OCI-M2 (cell line): ENCODE measurements at regions not wholly inside any gene's neighbourhood (a gene's known extent, or its start where the extent isn't known, plus 50 kb on each side); places are given as distances from the start of the nearest gene placed in this dataset.
A peak's percentile ranks its signal among the peaks of the same experiment; 100 is the strongest.
"Not testable (repeated sequence)": the region's sequence is repeated elsewhere in the genome, so short reads cannot be mapped to it uniquely, and the experiment has no call there.

Experiments
- DNase-seq: peaks from one replicate; lab custom pipeline; 2025; ENCODE audit not compliant: unreplicated experiment; lab: John Stamatoyannopoulos, UW

DNA sequence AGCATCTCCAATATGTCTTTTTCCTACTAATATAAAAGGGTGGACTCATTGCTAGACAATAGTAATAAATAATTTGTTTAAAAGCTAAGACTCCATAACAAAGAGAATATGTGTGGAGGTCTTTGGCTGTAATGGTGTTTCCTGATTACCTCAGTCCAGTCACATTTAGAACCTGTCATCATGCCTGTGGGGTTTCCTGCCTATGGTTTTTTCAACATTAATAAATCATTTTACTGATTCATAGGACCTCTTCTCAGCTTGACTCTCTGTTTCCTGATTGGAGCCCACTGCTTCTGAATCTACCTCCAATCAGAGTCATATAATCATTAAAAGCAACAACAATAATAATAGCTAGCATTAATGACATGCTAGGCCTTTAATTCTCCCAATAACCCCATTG is 52.4 kb upstream of the GNAI1 start:
- DNase-seq = no peak

DNA sequence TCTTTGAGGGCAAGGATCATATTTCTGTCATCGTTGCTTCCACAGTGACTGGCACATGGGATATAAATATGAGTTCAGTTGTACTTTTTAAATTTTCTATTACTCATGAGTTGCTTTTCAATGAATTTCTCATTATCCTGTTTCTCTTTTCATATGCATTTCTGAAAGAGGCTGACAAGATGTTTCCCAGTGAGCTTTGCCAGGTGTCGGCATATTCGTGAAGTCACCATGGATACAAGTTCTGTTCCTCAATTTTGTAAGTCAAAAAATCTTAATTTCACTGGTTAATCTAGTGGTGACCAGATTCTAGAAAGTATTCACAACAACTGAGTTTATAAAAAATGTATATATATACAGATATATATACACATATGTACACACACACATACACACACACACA is 55.7 kb upstream of the GNAI1 start:
- no peak for DNase-seq

- no peak for DNase-seq
Measured at GRCh38 chr7:80078159-80078731, 56.4 kb upstream of the GNAI1 start.

DNA sequence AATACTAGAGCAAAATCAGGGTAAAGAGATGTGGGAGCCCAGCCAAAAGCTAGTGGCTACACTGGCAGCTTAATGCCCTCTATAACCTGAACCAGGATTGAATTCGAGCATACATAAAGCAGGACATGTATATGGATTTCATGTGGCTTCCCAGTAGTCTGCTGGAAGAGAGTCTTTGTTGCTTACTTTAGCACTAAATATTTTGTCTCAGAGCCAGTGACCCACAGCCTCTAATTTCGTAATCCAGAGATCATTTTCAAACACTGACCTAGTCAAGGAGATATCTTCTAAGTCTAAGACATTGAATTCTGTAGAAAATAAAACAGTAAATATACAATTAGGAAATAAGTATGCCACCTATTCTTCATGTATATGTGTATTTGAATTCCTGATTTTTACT is 64.2 kb upstream of the GNAI1 start:
- DNase-seq = no peak

- no peak for DNase-seq
Measured at GRCh38 chr7:80066639-80067038, 68.0 kb upstream of the GNAI1 start.

- no peak for DNase-seq
Measured at GRCh38 chr7:80063834-80064233, 70.8 kb upstream of the GNAI1 start.

DNA sequence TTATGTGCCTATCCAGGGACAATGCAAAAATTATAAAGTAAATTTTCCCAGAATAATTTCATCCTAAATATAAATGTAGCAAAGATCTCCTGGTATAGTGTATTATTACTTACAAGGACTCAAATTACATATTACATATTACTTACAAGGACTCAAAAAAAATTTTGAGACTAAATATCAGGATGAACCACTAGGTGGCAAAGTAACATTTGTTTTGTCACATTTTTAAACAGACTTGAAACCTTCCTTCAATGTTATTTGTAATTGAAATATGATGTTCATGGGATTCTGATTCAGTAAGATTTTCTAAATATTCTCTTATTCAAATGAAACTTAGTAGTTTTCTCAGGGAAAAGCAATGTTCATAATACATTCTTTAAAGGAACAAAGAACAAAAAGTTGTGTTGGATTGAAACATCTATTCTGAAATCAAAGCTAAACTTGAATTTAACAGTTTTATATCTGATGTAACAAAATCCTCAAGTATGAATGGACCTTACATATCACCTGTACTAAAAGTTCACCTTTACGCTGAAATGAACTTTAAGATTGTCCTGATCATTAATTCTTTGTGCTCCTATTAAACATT is 74.3 kb upstream of the GNAI1 start:
- peak; percentile 32 for DNase-seq

DNA sequence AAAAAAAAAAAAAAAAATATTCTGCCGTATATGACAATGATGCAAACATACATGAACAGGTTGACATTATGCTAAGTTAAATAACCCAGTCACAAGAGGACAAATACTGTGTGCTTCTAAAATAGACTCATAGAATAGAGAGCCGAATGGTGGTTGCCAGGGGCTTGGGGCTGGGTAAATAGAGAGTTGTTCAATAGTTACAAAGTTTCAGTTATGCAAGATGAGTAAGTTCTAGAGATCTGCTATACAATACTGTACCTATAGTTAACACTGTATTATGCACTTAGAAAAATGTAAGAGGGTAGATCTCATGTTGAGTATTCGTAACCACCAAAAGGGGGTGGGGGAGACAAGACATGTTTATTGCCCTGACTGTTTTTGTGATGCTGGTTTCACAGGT is 77.1 kb upstream of the GNAI1 start:
- DNase-seq = no peak

DNA sequence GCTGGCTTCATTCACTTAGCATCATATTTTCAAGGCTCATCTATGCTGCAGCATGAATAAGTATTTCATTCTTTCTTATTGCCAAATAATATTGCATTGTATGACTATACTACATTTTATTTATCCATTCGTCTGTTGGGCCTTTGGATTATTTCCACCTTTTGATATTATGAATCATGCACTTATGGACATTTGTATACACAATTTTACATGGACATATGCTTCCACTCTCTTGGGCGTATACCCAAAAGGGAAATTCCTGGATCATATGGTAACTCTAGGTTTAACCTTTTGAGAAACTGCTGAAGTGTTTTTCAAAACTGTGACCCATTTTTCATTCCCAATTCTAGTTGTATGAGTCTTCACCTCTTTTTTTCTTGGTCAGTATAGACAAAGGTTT is 80.3 kb upstream of the GNAI1 start:
- no peak for DNase-seq

DNA sequence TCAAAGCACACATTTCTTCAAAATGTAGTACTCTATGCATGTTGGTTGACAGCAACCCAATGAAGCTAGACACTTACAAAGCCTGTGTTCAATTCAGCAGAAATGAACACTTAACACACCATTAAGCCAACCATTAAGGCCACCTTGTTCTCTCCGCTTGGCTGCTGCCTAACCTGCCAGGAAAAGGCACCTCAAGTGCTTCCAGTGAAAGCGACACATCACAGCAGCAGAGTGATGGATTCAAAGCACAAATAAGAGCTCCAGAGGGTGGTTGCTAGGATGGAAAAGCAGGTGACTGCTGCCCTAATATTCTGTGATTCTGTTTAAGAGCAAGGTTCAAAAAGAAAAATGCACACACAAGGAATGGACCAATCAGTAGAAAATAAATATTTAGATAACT is 81.5 kb upstream of the GNAI1 start:
- no peak for DNase-seq

DNA sequence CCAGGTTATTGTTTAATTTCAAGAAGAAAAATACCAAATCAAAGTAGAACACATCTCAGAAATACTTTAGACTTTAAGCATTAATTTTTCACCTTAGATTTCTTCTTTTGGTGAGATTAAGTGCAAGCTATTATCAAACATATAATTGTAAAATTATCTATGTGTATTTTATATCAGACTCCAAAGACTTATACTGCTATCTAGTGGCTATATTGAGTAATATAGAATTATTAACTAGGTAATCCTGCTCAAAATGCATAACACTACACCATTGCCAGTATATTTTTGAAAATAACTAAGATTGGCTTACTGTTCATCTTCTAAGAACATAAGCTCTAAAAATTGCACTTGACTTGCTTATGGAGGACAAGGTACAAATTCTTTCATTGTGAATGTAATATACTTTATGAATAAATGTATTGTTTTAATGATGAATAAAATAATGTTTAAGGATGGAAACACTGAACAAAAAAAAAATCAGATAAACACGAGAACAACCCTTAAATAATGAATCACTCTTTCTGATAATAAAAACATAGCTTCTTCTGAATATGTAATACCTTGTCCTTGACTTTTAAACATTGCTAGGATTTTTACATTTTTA is 86.7 kb upstream of the GNAI1 start:
- DNase-seq = no peak

DNA sequence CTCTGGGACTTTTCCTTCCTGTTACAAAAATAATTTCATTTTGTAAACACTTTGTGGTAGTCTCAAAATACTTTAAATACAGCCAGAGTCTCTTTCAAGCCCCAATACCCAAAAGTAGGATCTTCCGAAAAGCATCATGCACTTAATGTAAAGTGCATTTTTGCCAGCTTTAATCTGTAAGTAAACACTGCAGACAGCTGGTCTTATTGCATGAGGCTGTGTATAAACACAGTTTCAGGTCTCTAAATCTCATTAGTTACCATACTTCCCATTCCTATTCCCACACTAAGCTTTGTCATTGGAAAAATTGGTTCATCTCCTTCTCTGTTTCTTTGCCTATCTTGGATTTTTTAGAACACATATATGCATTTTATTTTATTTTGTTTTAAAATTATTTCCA is 87.6 kb upstream of the GNAI1 start:
- DNase-seq = no peak

- DNase-seq = no peak
Measured at GRCh38 chr7:80044796-80045195, 89.8 kb upstream of the GNAI1 start.

- no peak for DNase-seq
Measured at GRCh38 chr7:80040752-80041151, 93.9 kb upstream of the GNAI1 start.

- no peak for DNase-seq
Measured at GRCh38 chr7:80040335-80040734, 94.3 kb upstream of the GNAI1 start.

- no peak for DNase-seq
Measured at GRCh38 chr7:80039251-80039884, 95.3 kb upstream of the GNAI1 start.

DNA sequence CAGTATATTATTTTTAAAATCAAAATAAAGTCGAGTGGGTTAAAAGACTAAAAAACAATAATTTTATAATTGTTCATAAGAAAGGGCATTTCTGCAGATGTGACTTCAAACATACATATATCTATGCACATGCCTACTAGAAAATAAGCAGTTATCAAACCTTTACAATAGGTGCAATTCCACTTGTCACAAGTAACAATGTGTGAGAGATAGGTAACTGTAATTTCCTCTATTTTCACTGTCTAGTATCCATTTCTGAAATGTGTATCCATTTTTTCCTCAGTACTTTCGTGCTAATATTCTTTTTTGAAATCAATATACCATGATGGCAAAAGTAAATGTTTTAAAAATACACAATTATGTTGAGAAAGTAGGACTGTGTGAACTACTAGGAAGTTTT is 96.9 kb upstream of the GNAI1 start:
- no peak for DNase-seq

DNA sequence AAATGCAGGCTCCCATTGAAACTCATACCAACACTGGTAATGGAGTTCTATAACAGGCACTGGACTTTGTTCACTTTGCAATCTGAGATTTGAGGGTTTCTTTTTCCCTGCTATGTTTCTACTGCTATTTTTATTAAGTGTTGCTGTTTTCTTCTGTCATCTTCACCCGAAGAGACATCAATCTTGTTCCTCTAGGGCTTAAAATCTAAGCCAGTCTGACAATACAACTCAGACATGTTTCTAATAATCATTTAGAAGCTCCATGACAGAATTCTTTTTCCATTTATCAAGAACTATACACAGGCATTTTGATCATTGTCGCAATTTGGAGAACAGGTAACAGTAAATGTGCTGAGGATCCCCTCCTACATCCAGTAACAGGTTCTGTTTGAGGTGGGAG is 98.5 kb upstream of the GNAI1 start:
- DNase-seq = no peak

DNA sequence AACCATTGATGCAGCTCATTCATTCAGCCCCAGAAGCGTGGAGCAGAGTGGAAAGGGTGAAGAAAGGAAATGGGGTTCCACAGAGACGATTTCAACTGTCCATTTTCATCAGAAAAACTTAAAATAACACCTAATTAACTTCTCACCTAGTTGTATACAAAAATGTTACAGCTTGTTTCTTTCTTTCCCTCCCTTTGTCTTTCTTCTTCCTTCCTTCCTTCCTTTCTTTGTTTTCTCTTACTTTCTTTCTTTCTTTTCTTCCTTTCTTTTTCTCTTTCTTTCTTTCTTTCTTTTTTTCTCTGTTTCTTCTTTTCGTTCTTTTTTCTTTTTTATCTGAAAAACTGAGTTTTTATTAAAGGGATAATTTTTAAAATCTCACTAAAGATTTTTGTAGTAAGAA is 105.9 kb upstream of the GNAI1 start:
- DNase-seq = no peak

- DNase-seq = no peak
Measured at GRCh38 chr7:80027611-80028173, 106.9 kb upstream of the GNAI1 start.

- DNase-seq = no peak
Measured at GRCh38 chr7:80026766-80027165, 107.9 kb upstream of the GNAI1 start.

DNA sequence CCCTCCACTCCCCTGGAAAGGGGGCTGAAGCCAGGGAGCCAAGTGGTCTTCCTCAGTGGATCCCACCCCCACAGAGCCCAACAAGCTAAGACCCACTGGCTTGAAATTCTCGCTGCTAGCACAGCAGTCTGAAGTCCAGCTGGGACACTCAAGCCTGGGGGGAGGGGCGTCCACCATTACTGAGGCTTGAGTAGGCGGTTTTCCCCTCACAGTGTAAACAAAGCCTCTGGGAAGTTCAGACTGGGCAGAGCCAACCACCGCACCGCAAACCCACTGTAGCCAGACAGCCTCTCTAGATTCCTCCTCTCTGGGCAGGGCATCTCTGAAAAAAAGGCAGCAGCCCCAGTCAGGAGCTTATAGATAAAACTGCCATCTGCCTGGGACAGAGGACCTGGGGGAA is 114.4 kb upstream of the GNAI1 start:
- DNase-seq = not testable (repeated sequence)
